ENCODE measurements at regions not wholly inside any gene's neighbourhood (a gene's known extent, or its start where the extent isn't known, plus 50 kb on each side); places are given as distances from the start of the nearest gene placed in this dataset.
A peak's percentile ranks its signal among the peaks of the same experiment; 100 is the strongest.

- Mint-ChIP-seq H3K27me3 (ENCODE audit: low read depth) (no peaks in the 10 kb centered on the region), H3K4me3 (no peak overlapping the region), H3K4me1 (peaks cover 16% of the 10 kb centered on the region), H3K36me3 (ENCODE audit: low read depth) (no peaks in the 10 kb centered on the region), H3K27ac (no peak overlapping the region), H3K9me3 (peaks cover 5% of the 10 kb centered on the region)
- TF ChIP-seq, protein P1, sequence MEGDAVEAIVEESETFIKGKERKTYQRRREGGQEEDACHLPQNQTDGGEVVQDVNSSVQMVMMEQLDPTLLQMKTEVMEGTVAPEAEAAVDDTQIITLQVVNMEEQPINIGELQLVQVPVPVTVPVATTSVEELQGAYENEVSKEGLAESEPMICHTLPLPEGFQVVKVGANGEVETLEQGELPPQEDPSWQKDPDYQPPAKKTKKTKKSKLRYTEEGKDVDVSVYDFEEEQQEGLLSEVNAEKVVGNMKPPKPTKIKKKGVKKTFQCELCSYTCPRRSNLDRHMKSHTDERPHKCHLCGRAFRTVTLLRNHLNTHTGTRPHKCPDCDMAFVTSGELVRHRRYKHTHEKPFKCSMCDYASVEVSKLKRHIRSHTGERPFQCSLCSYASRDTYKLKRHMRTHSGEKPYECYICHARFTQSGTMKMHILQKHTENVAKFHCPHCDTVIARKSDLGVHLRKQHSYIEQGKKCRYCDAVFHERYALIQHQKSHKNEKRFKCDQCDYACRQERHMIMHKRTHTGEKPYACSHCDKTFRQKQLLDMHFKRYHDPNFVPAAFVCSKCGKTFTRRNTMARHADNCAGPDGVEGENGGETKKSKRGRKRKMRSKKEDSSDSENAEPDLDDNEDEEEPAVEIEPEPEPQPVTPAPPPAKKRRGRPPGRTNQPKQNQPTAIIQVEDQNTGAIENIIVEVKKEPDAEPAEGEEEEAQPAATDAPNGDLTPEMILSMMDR (IDR thresholded peaks at IDR 0.05; ENCODE audit: unreplicated experiment in 3 of 3) = no peak
Measured at GRCh38 chr2:66174491-66174890, 260.4 kb upstream of the MEIS1 start.

DNA sequence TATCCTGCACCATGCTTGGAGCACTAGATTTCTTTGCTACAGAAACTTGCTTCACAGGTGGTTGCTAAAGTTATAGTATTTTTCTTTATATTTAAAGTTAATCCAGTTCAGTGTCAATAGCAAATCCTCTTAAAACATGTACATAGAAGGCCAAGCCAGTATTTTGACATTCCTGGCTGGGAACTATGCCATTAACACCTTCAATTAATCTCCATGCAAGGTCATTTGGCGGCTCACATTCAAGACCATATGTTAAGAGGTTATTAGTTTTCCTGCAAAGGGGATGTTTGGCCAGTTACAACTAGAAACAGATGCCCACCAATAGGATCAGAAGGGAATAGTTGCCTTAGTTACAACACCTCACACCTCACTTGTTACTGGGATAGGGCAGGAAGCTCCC is 261.3 kb upstream of the MEIS1 start:
- Mint-ChIP-seq H3K27ac (no peak overlapping the region), H3K4me3 (no peak overlapping the region), H3K27me3 (ENCODE audit: low read depth) (no peaks in the 10 kb centered on the region), H3K9me3 (peaks cover 5% of the 10 kb centered on the region), H3K4me1 (peaks cover 16% of the 10 kb centered on the region), H3K36me3 (ENCODE audit: low read depth) (no peaks in the 10 kb centered on the region)
- TF ChIP-seq, protein P1 (IDR thresholded peaks at IDR 0.05; ENCODE audit: unreplicated experiment in 3 of 3) = no peak

- TF ChIP-seq, protein P1 (IDR thresholded peaks at IDR 0.05; ENCODE audit: unreplicated experiment in 3 of 3) = no peak
- Mint-ChIP-seq H3K4me3 (no peak overlapping the region), H3K27me3 (ENCODE audit: low read depth) (no peaks in the 10 kb centered on the region), H3K27ac (peak overlapping the region in 2 of 3 experiments; percentile 36 to 50), H3K9me3 (no peaks in the 10 kb centered on the region), H3K36me3 (ENCODE audit: low read depth) (no peaks in the 10 kb centered on the region), H3K4me1 (peaks cover 26% of the 10 kb centered on the region)
Measured at GRCh38 chr2:66171530-66171929, 263.4 kb upstream of the MEIS1 start.

- Mint-ChIP-seq H3K27me3 (ENCODE audit: low read depth) (no peaks in the 10 kb centered on the region), H3K36me3 (ENCODE audit: low read depth) (no peaks in the 10 kb centered on the region), H3K4me1 (peaks cover 26% of the 10 kb centered on the region), H3K4me3 (no peak overlapping the region), H3K27ac (no peak overlapping the region), H3K9me3 (no peaks in the 10 kb centered on the region)
- TF ChIP-seq, protein P1 (IDR thresholded peaks at IDR 0.05; ENCODE audit: unreplicated experiment in 3 of 3) = no peak
Measured at GRCh38 chr2:66170744-66171330, 264.1 kb upstream of the MEIS1 start.

DNA sequence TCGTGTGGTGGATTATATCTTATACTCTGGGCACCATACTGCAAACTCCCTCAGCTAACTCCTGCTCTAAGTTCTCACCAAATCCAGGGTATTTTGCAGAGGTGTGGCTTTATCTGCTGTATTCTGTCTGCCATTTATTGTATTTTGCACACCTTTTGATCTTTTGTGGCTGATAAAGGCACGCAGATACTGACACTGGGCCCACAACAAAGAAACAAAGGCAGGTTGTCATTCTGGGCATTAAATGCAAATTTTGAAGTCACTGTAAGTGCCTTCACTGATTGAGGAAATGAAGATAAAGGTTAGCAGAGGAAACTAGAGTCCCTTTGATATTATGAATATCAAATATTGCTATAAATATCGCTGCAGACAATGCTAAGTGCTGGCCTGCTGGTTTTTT is 265.8 kb upstream of the MEIS1 start:
- Mint-ChIP-seq H3K27ac (no peak overlapping the region), H3K36me3 (ENCODE audit: low read depth) (no peaks in the 10 kb centered on the region), H3K4me3 (no peak overlapping the region), H3K9me3 (no peaks in the 10 kb centered on the region), H3K27me3 (ENCODE audit: low read depth) (no peaks in the 10 kb centered on the region), H3K4me1 (peaks cover 25% of the 10 kb centered on the region)
- TF ChIP-seq, protein P1 (IDR thresholded peaks at IDR 0.05; ENCODE audit: unreplicated experiment in 3 of 3) = no peak

DNA sequence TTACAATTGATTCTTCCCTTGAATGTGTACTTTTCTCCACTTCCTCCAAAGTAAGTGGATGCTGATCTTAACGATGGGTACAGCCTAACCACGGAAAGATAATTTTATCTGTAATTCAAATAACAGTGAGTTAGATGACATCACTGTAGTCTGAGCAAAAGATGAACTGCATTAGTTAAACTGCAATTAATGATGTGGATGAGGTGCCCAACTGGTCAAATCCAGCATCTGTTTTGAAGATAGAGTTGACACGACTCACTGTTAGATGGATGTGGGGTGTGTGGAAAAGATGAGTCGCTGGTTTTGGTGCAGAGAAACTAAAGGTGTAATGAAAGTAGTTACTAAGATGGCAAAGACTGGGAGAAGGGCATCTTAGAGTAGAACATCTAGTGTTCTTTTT is 270.5 kb upstream of the MEIS1 start:
- H3K4me1 Mint-ChIP-seq = peaks cover 10% of the 10 kb centered on the region
- TF ChIP-seq, protein P1 (IDR thresholded peaks at IDR 0.05; ENCODE audit: unreplicated experiment in 3 of 3) = no peak
- no peaks in the 10 kb centered on the region for H3K27me3 Mint-ChIP-seq (ENCODE audit: low read depth)
- peaks cover 11% of the 10 kb centered on the region for H3K9me3 Mint-ChIP-seq
- H3K4me3 Mint-ChIP-seq = no peak overlapping the region
- H3K27ac Mint-ChIP-seq = no peak overlapping the region
- no peaks in the 10 kb centered on the region for H3K36me3 Mint-ChIP-seq (ENCODE audit: low read depth)

All from nephron (organoid).